ENCODE measurements at regions not wholly inside any gene's neighbourhood (a gene's known extent, or its start where the extent isn't known, plus 50 kb on each side); places are given as distances from the start of the nearest gene placed in this dataset.

DNA sequence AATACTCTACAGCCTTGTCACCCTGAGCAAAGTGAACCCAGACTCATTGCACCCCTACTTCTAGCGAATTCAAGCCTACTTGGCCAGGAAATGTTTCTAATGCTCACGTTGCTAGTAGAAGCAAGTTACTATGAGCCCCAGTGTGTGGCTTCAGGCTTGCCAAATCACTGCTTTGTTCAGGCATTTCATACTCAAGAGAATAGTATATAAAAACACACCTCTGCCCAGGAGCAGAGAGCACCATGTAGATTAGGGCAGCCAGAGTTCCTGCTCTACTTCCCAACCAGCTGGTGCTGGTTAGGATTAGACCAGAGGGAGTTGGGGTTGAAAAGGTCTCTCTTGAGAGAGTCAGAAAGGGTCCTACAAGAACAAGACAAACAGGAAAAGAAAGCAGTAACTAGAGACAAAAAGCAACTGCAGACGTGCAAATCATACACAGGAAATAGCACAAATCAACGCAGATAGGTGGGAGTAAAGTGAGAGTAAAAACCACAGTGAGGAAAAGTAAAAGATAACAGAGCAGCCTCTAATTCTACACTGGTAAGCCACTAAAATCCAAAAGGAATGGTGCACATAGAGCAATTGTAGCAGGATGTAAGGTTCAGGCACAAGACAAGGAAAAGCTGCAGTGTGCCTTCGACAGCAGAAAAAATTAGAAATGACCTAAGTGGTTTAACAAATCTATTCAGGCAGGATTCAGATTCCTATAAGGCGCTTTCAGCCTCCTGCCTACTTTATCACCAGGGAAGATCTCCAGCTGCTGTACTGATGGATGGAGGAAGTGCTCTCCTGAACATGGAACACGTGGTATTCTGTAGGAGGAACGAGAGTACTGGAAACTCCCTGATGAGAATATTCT, 49.6 kb upstream of the KIF2A start:
- no peak for DNase-seq (ENCODE audit: extremely low spot score)
- POLR2A ChIA-PET = no interaction called here
- TF ChIP-seq, protein P1, sequence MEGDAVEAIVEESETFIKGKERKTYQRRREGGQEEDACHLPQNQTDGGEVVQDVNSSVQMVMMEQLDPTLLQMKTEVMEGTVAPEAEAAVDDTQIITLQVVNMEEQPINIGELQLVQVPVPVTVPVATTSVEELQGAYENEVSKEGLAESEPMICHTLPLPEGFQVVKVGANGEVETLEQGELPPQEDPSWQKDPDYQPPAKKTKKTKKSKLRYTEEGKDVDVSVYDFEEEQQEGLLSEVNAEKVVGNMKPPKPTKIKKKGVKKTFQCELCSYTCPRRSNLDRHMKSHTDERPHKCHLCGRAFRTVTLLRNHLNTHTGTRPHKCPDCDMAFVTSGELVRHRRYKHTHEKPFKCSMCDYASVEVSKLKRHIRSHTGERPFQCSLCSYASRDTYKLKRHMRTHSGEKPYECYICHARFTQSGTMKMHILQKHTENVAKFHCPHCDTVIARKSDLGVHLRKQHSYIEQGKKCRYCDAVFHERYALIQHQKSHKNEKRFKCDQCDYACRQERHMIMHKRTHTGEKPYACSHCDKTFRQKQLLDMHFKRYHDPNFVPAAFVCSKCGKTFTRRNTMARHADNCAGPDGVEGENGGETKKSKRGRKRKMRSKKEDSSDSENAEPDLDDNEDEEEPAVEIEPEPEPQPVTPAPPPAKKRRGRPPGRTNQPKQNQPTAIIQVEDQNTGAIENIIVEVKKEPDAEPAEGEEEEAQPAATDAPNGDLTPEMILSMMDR (IDR thresholded peaks at IDR 0.05; ENCODE audit: control extremely low read depth, extremely low read depth, low read depth, missing control alignments) = no peak
- CTCF ChIA-PET = interaction anchor here (0.9 kb wide), 1 partner anchor 32 kb away, joined by 3 read pairs; no protein-coding TSS in a partner anchor

All from GM10248 (cell line).